ENCODE measurements at regions not wholly inside any gene's neighbourhood (a gene's known extent, or its start where the extent isn't known, plus 50 kb on each side); places are given as distances from the start of the nearest gene placed in this dataset.

- no peak overlapping the region for H3K4me3 Mint-ChIP-seq
Measured at GRCh38 chr7:96484091-96484490, 162.2 kb upstream of the SLC25A13 start.

GRCh38 chr7:96481796-96482195 lies 159.9 kb upstream of the SLC25A13 start:
- TF ChIP-seq CTCF (IDR thresholded peaks at IDR 0.05) (no peak), EZH2 (IDR thresholded peaks at IDR 0.05) (no peak), EZH2phosphoT487 (IDR thresholded peaks at IDR 0.05) (no peak)

More at GRCh38 chr7:96484091-96484490, 162.2 kb upstream of the SLC25A13 start:
- H3K4me2 ChIP-seq, result no peak overlapping the region
- H3K36me3 ChIP-seq, result no peaks in the 10 kb centered on the region
- H4K20me1 ChIP-seq (ENCODE audit: low read depth), result no peaks in the 10 kb centered on the region
- H3K4me3 ChIP-seq, result no peak overlapping the region
- Mint-ChIP-seq H3K4me1 (peaks cover 3% of the 10 kb centered on the region), H3K27ac (no peak overlapping the region), H3K36me3 (no peaks in the 10 kb centered on the region), H3K27me3 (ENCODE audit: insufficient read depth, low read depth) (no peaks in the 10 kb centered on the region), H3K9me3 (no peaks in the 10 kb centered on the region)
- no peak for DNase-seq (ENCODE audit: low spot score)
- H3K27me3 ChIP-seq, result no peaks in the 10 kb centered on the region
- no peak overlapping the region for H2AFZ ChIP-seq (replicated peaks)
- H3F3A ChIP-seq (ENCODE audit: low read depth), result peaks cover 3% of the 10 kb centered on the region
- H3K9me3 ChIP-seq (ENCODE audit: low read depth), result no peaks in the 10 kb centered on the region
- no peaks in the 10 kb centered on the region for H3K79me2 ChIP-seq (ENCODE audit: low read depth)
- no peak overlapping the region for H3K27ac ChIP-seq
- H3K9ac ChIP-seq, result no peak overlapping the region
- TF ChIP-seq EZH2phosphoT487 (IDR thresholded peaks at IDR 0.05), result no peak
- no peak for TF ChIP-seq CTCF (IDR thresholded peaks at IDR 0.05)
- TF ChIP-seq EZH2 (IDR thresholded peaks at IDR 0.05), result no peak
- peaks cover 4% of the 10 kb centered on the region for H3K4me1 ChIP-seq

GRCh38 chr7:96479015-96479645 lies 157.2 kb upstream of the SLC25A13 start:
- Mint-ChIP-seq H3K27me3 (ENCODE audit: insufficient read depth, low read depth) (peaks cover 2% of the 10 kb centered on the region), H3K27ac (no peak overlapping the region), H3K4me1 (peaks cover 8% of the 10 kb centered on the region), H3K36me3 (no peaks in the 10 kb centered on the region), H3K9me3 (no peaks in the 10 kb centered on the region), H3K4me3 (no peak overlapping the region)
- Histone ChIP-seq H2AFZ (replicated peaks) (peak overlapping the region; percentile 64), H3K36me3 (no peaks in the 10 kb centered on the region), H3K4me1 (peaks cover 9% of the 10 kb centered on the region), H4K20me1 (ENCODE audit: low read depth) (no peaks in the 10 kb centered on the region), H3K9ac (no peak overlapping the region), H3K9me3 (ENCODE audit: low read depth) (no peaks in the 10 kb centered on the region), H3K4me2 (no peak overlapping the region), H3K79me2 (ENCODE audit: low read depth) (no peaks in the 10 kb centered on the region), H3F3A (ENCODE audit: low read depth) (peaks cover 3% of the 10 kb centered on the region), H3K4me3 (no peak overlapping the region), H3K27me3 (no peaks in the 10 kb centered on the region), H3K27ac (no peak overlapping the region)
- TF ChIP-seq EZH2phosphoT487 (IDR thresholded peaks at IDR 0.05), result no peak
- TF ChIP-seq CTCF (IDR thresholded peaks at IDR 0.05), result no peak
- TF ChIP-seq EZH2 (IDR thresholded peaks at IDR 0.05), result no peak
- DNase-seq (ENCODE audit: low spot score), result no peak

More at GRCh38 chr7:96481796-96482195, 159.9 kb upstream of the SLC25A13 start:
- Histone ChIP-seq H3K4me1 (peaks cover 9% of the 10 kb centered on the region), H3K36me3 (no peaks in the 10 kb centered on the region), H3K4me3 (no peak overlapping the region), H3F3A (ENCODE audit: low read depth) (peaks cover 3% of the 10 kb centered on the region), H2AFZ (replicated peaks) (no peak overlapping the region), H3K27me3 (no peaks in the 10 kb centered on the region), H3K27ac (no peak overlapping the region), H4K20me1 (ENCODE audit: low read depth) (no peaks in the 10 kb centered on the region), H3K9me3 (ENCODE audit: low read depth) (no peaks in the 10 kb centered on the region), H3K9ac (no peak overlapping the region), H3K79me2 (ENCODE audit: low read depth) (no peaks in the 10 kb centered on the region), H3K4me2 (no peak overlapping the region)
- Mint-ChIP-seq H3K36me3 (no peaks in the 10 kb centered on the region), H3K27me3 (ENCODE audit: insufficient read depth, low read depth) (peaks cover 2% of the 10 kb centered on the region), H3K9me3 (no peaks in the 10 kb centered on the region), H3K4me3 (no peak overlapping the region), H3K4me1 (peaks cover 8% of the 10 kb centered on the region), H3K27ac (no peak overlapping the region)
- DNase-seq (ENCODE audit: low spot score), result no peak

Measured in neural progenitor cell (in vitro differentiated cells).